IMR-90 (cell line): ENCODE measurements at regions not wholly inside any gene's neighbourhood (a gene's known extent, or its start where the extent isn't known, plus 50 kb on each side); places are given as distances from the start of the nearest gene placed in this dataset.

ENCODE experiments used
- ATAC-seq: fragments of 200-7000 bp; cut with Tn5 transposase; 2 replicates; pipeline ENCODE4 v1.9.1; 2020; ENCODE audit warnings: low read depth, mild to moderate bottlenecking, moderate library complexity
- BruUV-seq: library from RNA; stranded (reverse); fragments of 400-500 nt; replicated peaks from 2 replicates; lab custom pipeline; 2021; lab: Mats Ljungman, UMichigan
- CTCF ChIA-PET: fragments of 300-600 bp; formaldehyde crosslinking; extraction: SDS; loops from one replicate; lab custom pipeline; 2021; ENCODE audit warnings: antibody characterized with exemption; lab: Yijun Ruan, JAX
- POLR2A ChIA-PET: fragments of 300-600 bp; sonication (Branson Sonifier 250); formaldehyde crosslinking; loops from one replicate; lab custom pipeline; 2022; ENCODE audit warnings: antibody characterized with exemption; ENCODE audit not compliant: unreplicated experiment; lab: Charles Lee
- DNase-seq: peaks from one replicate; pipeline ENCODE4 v3.0.0; 2013
- H2AFZ ChIP-seq: replicated peaks from 2 replicates; pipeline ENCODE3; 2013; ENCODE audit warnings: low read length, mild to moderate bottlenecking; ENCODE audit not compliant: poor library complexity
- H2AK5ac ChIP-seq: 2 replicates; pipeline ENCODE4 v1.6.1; 2013; ENCODE audit warnings: low read depth, low read length, inconsistent platforms
- H2AK9ac ChIP-seq: replicated peaks from 2 replicates; pipeline ENCODE3; 2013; ENCODE audit warnings: mild to moderate bottlenecking, low read depth, low read length, moderate library complexity; ENCODE audit not compliant: poor library complexity
- H2BK120ac ChIP-seq: 2 replicates; pipeline ENCODE4 v1.6.1; 2013; ENCODE audit warnings: low read depth, low read length, inconsistent platforms
- H2BK15ac ChIP-seq: 3 replicates; pipeline ENCODE4 v1.6.1; 2013; ENCODE audit warnings: low read depth, low read length, inconsistent platforms
- H2BK20ac ChIP-seq: 2 replicates; pipeline ENCODE4 v1.6.1; 2013; ENCODE audit warnings: low read depth, mild to moderate bottlenecking, inconsistent platforms, low read length, moderate library complexity
- H2BK5ac ChIP-seq: 2 replicates; pipeline ENCODE4 v1.6.1; 2013; ENCODE audit warnings: mild to moderate bottlenecking, low read depth, low read length, inconsistent platforms; ENCODE audit not compliant: poor library complexity, severe bottlenecking
- H3K14ac ChIP-seq: replicated peaks from 2 replicates; pipeline ENCODE4 v1.6.1; 2013; ENCODE audit warnings: low read depth, low read length, inconsistent platforms
- H3K18ac ChIP-seq: 2 replicates; pipeline ENCODE4 v1.6.1; 2013; ENCODE audit warnings: low read depth, low read length, control low read depth
- H3K23ac ChIP-seq: 2 replicates; pipeline ENCODE4 v1.6.1; 2013; ENCODE audit warnings: low read depth, low read length, inconsistent platforms
- H3K27ac ChIP-seq: 2 replicates; pipeline ENCODE4 v1.5.1; 2013; ENCODE audit warnings: mild to moderate bottlenecking, control low read depth, low read length; ENCODE audit not compliant: insufficient read depth
- H3K27me3 ChIP-seq: 2 replicates; pipeline ENCODE4 v1.6.1; 2013; ENCODE audit warnings: low read length; ENCODE audit not compliant: control insufficient read depth, insufficient read depth
- H3K36me3 ChIP-seq: 2 replicates; pipeline ENCODE4 v1.6.1; 2013; ENCODE audit warnings: low read length, mixed read lengths; ENCODE audit not compliant: control insufficient read depth, insufficient read depth
- H3K4ac ChIP-seq: 2 replicates; pipeline ENCODE4 v1.6.1; 2013; ENCODE audit warnings: low read depth, low read length, inconsistent platforms
- H3K4me1 ChIP-seq: 2 replicates; pipeline ENCODE4 v1.6.1; 2013; ENCODE audit warnings: low read length, mixed read lengths; ENCODE audit not compliant: control insufficient read depth, insufficient read depth
- H3K4me2 ChIP-seq: 2 replicates; pipeline ENCODE4 v1.6.1; 2013; ENCODE audit warnings: low read depth, mild to moderate bottlenecking, control low read depth, low read length, moderate library complexity
- H3K4me3 ChIP-seq: 2 replicates; pipeline ENCODE4 v1.5.1; 2013; ENCODE audit warnings: low read depth, mild to moderate bottlenecking, control low read depth, low read length, moderate library complexity; ENCODE audit not compliant: insufficient read depth
- H3K56ac ChIP-seq: 2 replicates; pipeline ENCODE4 v1.6.1; 2013; ENCODE audit warnings: low read length, inconsistent platforms; ENCODE audit not compliant: insufficient read depth; ENCODE audit errors: extremely low read depth
- H3K79me1 ChIP-seq, 2 experiments: 2 replicates each; pipeline ENCODE4 v1.6.1; 2013; ENCODE audit warnings: low read length in 2 of 2, inconsistent platforms in 1 of 2, low read depth in 1 of 2
- H3K9ac ChIP-seq: 2 replicates; pipeline ENCODE4 v1.6.1; 2013; ENCODE audit warnings: low read depth, low read length, control low read depth
- H3K9me1 ChIP-seq: 2 replicates; pipeline ENCODE4 v1.6.1; 2013; ENCODE audit warnings: low read length, inconsistent platforms; ENCODE audit not compliant: insufficient read depth
- H3K9me3 ChIP-seq: 2 replicates; pipeline ENCODE4 v1.6.1; 2013; ENCODE audit warnings: low read length; ENCODE audit not compliant: control insufficient read depth, insufficient read depth
- H4K20me1 ChIP-seq: 2 replicates; pipeline ENCODE4 v1.6.1; 2013; ENCODE audit warnings: low read length, inconsistent platforms; ENCODE audit not compliant: insufficient read depth
- H4K5ac ChIP-seq: 2 replicates; pipeline ENCODE4 v1.6.1; 2013; ENCODE audit warnings: mild to moderate bottlenecking, low read depth, low read length, control low read depth
- H4K8ac ChIP-seq, 2 experiments: 2 replicates each; pipeline ENCODE4 v1.6.1; 2013; ENCODE audit warnings: low read depth in 2 of 2, low read length in 2 of 2, control low read depth in 1 of 2, inconsistent platforms in 1 of 2
- H4K91ac ChIP-seq: 2 replicates; pipeline ENCODE4 v1.6.1; 2013; ENCODE audit warnings: low read depth, low read length, inconsistent platforms; ENCODE audit not compliant: insufficient read depth
- BHLHE40 ChIP-seq: fragments of 150-350 bp; IDR thresholded peaks from 2 replicates; pipeline ENCODE4 v1.6.1; 2016; ENCODE audit warnings: mild to moderate bottlenecking, low read depth, low read length
- CEBPB ChIP-seq: IDR thresholded peaks from 2 replicates; pipeline ENCODE4 v1.6.1; 2012; ENCODE audit warnings: low read depth, low read length, improper control_type of control experiment
- CHD1 ChIP-seq: IDR thresholded peaks from 2 replicates; pipeline ENCODE4 v1.6.1; 2012; ENCODE audit warnings: low read depth, low read length, improper control_type of control experiment
- FOS ChIP-seq: fragments of 150-350 bp; IDR thresholded peaks from 2 replicates; pipeline ENCODE4 v1.6.1; 2016; ENCODE audit warnings: low read depth, low read length
- MAFK ChIP-seq: IDR thresholded peaks from 2 replicates; pipeline ENCODE4 v1.6.1; 2012; ENCODE audit warnings: low read depth, low read length, improper control_type of control experiment
- MAZ ChIP-seq: IDR thresholded peaks from 2 replicates; pipeline ENCODE4 v1.6.1; 2012; ENCODE audit warnings: low read depth, mild to moderate bottlenecking, low read length, improper control_type of control experiment, moderate library complexity, borderline replicate concordance
- MXI1 ChIP-seq: IDR thresholded peaks from 2 replicates; pipeline ENCODE4 v1.6.1; 2012; ENCODE audit warnings: low read depth, mild to moderate bottlenecking, low read length, moderate library complexity, borderline replicate concordance
- NFE2L2 ChIP-seq: fragments of 150-350 bp; IDR thresholded peaks from 2 replicates; pipeline ENCODE4 v1.6.1; 2016; ENCODE audit warnings: low read depth, mild to moderate bottlenecking, low read length
- POLR2A ChIP-seq: IDR thresholded peaks from 2 replicates; pipeline ENCODE4 v1.6.1; 2012; ENCODE audit warnings: mild to moderate bottlenecking, low read depth, low read length
- RAD21 ChIP-seq: IDR thresholded peaks from 2 replicates; pipeline ENCODE4 v1.6.1; 2012; ENCODE audit warnings: low read length, improper control_type of control experiment
- RCOR1 ChIP-seq: IDR thresholded peaks from 2 replicates; pipeline ENCODE4 v1.6.1; 2012; ENCODE audit warnings: mild to moderate bottlenecking, low read length, improper control_type of control experiment; ENCODE audit not compliant: insufficient replicate concordance
- RFX5 ChIP-seq: IDR thresholded peaks from 2 replicates; pipeline ENCODE4 v1.8.0; 2012; ENCODE audit warnings: low read depth, mild to moderate bottlenecking, low read length, moderate library complexity
- SMC3 ChIP-seq: fragments of 150-350 bp; IDR thresholded peaks from 2 replicates; pipeline ENCODE4 v1.6.1; 2016; ENCODE audit warnings: low read depth, mild to moderate bottlenecking, antibody characterized with exemption, low read length, moderate library complexity
- WGBS, 2 experiments: methylation state at CpG; one replicate each; pipeline versions ENCODE4 v1.1.5 to v1.1.7; 2013; ENCODE audit warnings: missing lambda C conversion rate in 2 of 2; ENCODE audit not compliant: insufficient read length in 1 of 2; ENCODE audit errors: extremely low coverage in 2 of 2; 5-methylcytosine and 5-hydroxymethylcytosine counted together
- dilution Hi-C: fragments of 300-500 bp; cut with HindIII; formaldehyde crosslinking; loops from one replicate; pipeline ENCODE4 v1.14.3; 2018; ENCODE audit warnings: low sequenced_read_pairs; ENCODE audit not compliant: unreplicated experiment
- in situ Hi-C: fragments of 300-500 bp; cut with MboI; formaldehyde crosslinking; loops from 3 replicates; pipeline ENCODE4 v1.14.3; 2019; ENCODE audit warnings: low sequenced_read_pairs, inconsistent platforms, mixed read lengths
- intact Hi-C: fragments of 100-400 bp; cut with micrococcal nuclease; formaldehyde crosslinking; loops from 2 replicates; pipeline ENCODE4 v1.10.0; 2022
- TF ChIP-seq, protein P1 (sequence below): conservative IDR thresholded peaks from 2 replicates; pipeline ENCODE4 v1.5.1; 2012; ENCODE audit warnings: mild to moderate bottlenecking, low read depth, low read length, improper control_type of control experiment
- TF ChIP-seq, protein P2 (sequence below): fragments of 150-350 bp; IDR thresholded peaks from 2 replicates; pipeline ENCODE4 v1.6.1; 2016; ENCODE audit warnings: low read depth, mild to moderate bottlenecking, low read length, moderate library complexity, borderline replicate concordance
- TF ChIP-seq, protein P3 (sequence below): fragments of 150-350 bp; IDR thresholded peaks from 2 replicates; pipeline ENCODE4 v1.6.1; 2017; ENCODE audit warnings: mild to moderate bottlenecking, antibody characterized with exemption, low read length, low read depth

DNA sequence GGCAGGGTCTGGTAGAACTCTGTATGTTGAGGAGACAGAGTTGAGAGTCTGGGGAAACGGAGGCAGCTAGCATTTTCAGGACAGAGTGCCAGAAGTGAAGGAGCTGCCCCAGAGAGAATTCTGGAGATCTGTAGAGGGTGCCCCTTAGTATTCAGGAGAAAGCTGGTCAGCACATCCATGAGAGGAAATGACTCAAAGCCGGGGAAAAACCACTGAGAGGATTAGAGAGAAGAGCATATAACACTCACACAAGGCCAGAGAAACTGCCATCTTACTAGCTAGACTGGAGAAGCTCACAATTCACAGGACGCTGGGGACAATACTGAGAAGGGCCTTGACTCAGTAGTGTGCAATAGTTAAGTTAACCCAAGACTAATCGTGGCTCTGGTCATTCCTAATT, 75.7 kb upstream of the DPPA4 start:
- Histone ChIP-seq H2BK5ac (no peak overlapping the region), H4K91ac (no peak overlapping the region), H3K56ac (no peak overlapping the region), H3K23ac (no peak overlapping the region), H3K36me3 (no peaks in the 10 kb centered on the region), H3K4ac (no peak overlapping the region), H4K5ac (no peak overlapping the region), H3K4me3 (no peak overlapping the region), H3K27ac (no peak overlapping the region), H2BK20ac (no peak overlapping the region), H2AK9ac (no peak overlapping the region), H3K27me3 (no peaks in the 10 kb centered on the region), H3K79me1 (no peaks in the 10 kb centered on the region), H2AFZ (no peak overlapping the region), H4K8ac (no peak overlapping the region), H3K4me2 (no peak overlapping the region), H2BK120ac (no peak overlapping the region), H2BK15ac (no peak overlapping the region), H3K9ac (no peak overlapping the region), H3K14ac (no peak overlapping the region), H3K9me3 (peaks cover 5% of the 10 kb centered on the region; the same call in 1 of the 2 replicates), H2AK5ac (no peak overlapping the region), H3K4me1 (no peaks in the 10 kb centered on the region), H3K18ac (no peak overlapping the region), H4K20me1 (no peaks in the 10 kb centered on the region), H3K9me1 (no peaks in the 10 kb centered on the region)
- BruUV-seq: no TSS peak
- TF ChIP-seq FOS: no peak
- TF ChIP-seq, protein P1, sequence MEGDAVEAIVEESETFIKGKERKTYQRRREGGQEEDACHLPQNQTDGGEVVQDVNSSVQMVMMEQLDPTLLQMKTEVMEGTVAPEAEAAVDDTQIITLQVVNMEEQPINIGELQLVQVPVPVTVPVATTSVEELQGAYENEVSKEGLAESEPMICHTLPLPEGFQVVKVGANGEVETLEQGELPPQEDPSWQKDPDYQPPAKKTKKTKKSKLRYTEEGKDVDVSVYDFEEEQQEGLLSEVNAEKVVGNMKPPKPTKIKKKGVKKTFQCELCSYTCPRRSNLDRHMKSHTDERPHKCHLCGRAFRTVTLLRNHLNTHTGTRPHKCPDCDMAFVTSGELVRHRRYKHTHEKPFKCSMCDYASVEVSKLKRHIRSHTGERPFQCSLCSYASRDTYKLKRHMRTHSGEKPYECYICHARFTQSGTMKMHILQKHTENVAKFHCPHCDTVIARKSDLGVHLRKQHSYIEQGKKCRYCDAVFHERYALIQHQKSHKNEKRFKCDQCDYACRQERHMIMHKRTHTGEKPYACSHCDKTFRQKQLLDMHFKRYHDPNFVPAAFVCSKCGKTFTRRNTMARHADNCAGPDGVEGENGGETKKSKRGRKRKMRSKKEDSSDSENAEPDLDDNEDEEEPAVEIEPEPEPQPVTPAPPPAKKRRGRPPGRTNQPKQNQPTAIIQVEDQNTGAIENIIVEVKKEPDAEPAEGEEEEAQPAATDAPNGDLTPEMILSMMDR: no peak
- TF ChIP-seq RAD21: no peak
- TF ChIP-seq, protein P2, sequence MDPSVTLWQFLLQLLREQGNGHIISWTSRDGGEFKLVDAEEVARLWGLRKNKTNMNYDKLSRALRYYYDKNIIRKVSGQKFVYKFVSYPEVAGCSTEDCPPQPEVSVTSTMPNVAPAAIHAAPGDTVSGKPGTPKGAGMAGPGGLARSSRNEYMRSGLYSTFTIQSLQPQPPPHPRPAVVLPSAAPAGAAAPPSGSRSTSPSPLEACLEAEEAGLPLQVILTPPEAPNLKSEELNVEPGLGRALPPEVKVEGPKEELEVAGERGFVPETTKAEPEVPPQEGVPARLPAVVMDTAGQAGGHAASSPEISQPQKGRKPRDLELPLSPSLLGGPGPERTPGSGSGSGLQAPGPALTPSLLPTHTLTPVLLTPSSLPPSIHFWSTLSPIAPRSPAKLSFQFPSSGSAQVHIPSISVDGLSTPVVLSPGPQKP: no peak
- no peak for TF ChIP-seq CHD1
- no peak for TF ChIP-seq SMC3
- TF ChIP-seq RCOR1: no peak
- TF ChIP-seq, protein P3, sequence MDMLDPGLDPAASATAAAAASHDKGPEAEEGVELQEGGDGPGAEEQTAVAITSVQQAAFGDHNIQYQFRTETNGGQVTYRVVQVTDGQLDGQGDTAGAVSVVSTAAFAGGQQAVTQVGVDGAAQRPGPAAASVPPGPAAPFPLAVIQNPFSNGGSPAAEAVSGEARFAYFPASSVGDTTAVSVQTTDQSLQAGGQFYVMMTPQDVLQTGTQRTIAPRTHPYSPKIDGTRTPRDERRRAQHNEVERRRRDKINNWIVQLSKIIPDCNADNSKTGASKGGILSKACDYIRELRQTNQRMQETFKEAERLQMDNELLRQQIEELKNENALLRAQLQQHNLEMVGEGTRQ: no peak
- no peak for TF ChIP-seq POLR2A
- no peak for TF ChIP-seq MAFK
- TF ChIP-seq RFX5: no peak
- TF ChIP-seq NFE2L2: no peak
- no peak for TF ChIP-seq MAZ
- TF ChIP-seq MXI1: no peak
- no peak for TF ChIP-seq CEBPB
- no peak for TF ChIP-seq BHLHE40
- POLR2A ChIA-PET: no interaction called here
- dilution Hi-C loops: no loop called here
- intact Hi-C loops: no loop called here
- no CpG with 5 or more reads among the region's 4 CpGs for WGBS, 2 experiments
- in situ Hi-C loops: no loop called here
- ATAC-seq (no peak), DNase-seq (no peak)
- CTCF ChIA-PET: no interaction called here
